GM12878 (cell line): ENCODE measurements at regions not wholly inside any gene's neighbourhood (a gene's known extent, or its start where the extent isn't known, plus 50 kb on each side); places are given as distances from the start of the nearest gene placed in this dataset.

Source experiments
- EP300 ChIP-seq, 2 experiments: fragments of 150-350 bp in 1 of 2; IDR thresholded peaks; 2 replicates each; pipeline ENCODE4 v1.6.1; 2011 to 2012; ENCODE audit warnings: low read depth in 2 of 2, low read length in 2 of 2, borderline replicate concordance in 1 of 2, improper control_type of control experiment in 1 of 2, inconsistent platforms in 1 of 2; ENCODE audit not compliant: control insufficient read depth in 1 of 2
- EZH2 ChIP-seq: IDR thresholded peaks from 2 replicates; pipeline ENCODE4 v1.6.1; 2012; ENCODE audit warnings: low read depth, mild to moderate bottlenecking, control low read depth, inconsistent platforms, low read length, borderline replicate concordance; ENCODE audit not compliant: control insufficient read depth
- GABPA ChIP-seq: IDR thresholded peaks from 2 replicates; pipeline ENCODE4 v1.6.1; 2014; ENCODE audit warnings: antibody characterized with exemption, low read depth, mild to moderate bottlenecking, inconsistent platforms
- JUND ChIP-seq: IDR thresholded peaks from 2 replicates; pipeline ENCODE4 v1.6.1; 2012; ENCODE audit warnings: low read depth, mild to moderate bottlenecking, low read length, improper control_type of control experiment, moderate library complexity
- KDM1A ChIP-seq: fragments of 200-600 bp; sonication (generic); IDR thresholded peaks from 2 replicates; pipeline ENCODE4 v1.6.1; 2016; ENCODE audit warnings: borderline replicate concordance
- MEF2A ChIP-seq: IDR thresholded peaks from 2 replicates; pipeline ENCODE4 v1.6.1; 2011; ENCODE audit warnings: low read depth, mild to moderate bottlenecking, low read length, moderate library complexity; ENCODE audit not compliant: insufficient read depth
- MYB ChIP-seq: fragments of 150-350 bp; IDR thresholded peaks from 2 replicates; pipeline ENCODE4 v1.6.1; 2014; ENCODE audit warnings: mild to moderate bottlenecking, low read depth, low read length, borderline replicate concordance
- NR2C2 ChIP-seq: IDR thresholded peaks from 2 replicates; pipeline ENCODE4 v1.6.1; 2011; ENCODE audit warnings: borderline replicate concordance, low read depth; ENCODE audit not compliant: control insufficient read depth, insufficient read length
- POLR2A ChIP-seq: IDR thresholded peaks from 2 replicates; pipeline ENCODE4 v1.6.1; 2011; ENCODE audit warnings: low read depth, mild to moderate bottlenecking, low read length
- POLR2AphosphoS5 ChIP-seq: IDR thresholded peaks from 2 replicates; pipeline ENCODE4 v1.6.1; 2011; ENCODE audit warnings: mild to moderate bottlenecking, low read length, inconsistent platforms
- RFX5 ChIP-seq: IDR thresholded peaks from 2 replicates; pipeline ENCODE4 v1.6.1; 2011; ENCODE audit warnings: low read depth, low read length, improper control_type of control experiment
- STAT1 ChIP-seq: fragments of 450-650 bp; conservative IDR thresholded peaks from 2 replicates; pipeline ENCODE4 v1.6.1; 2014; ENCODE audit warnings: antibody characterized with exemption, mild to moderate bottlenecking
- TF ChIP-seq, protein P1 (sequence below), 3 experiments: IDR thresholded peaks in 2 of 3; conservative IDR thresholded peaks in 1 of 3; 2 replicates each; pipeline ENCODE4 v1.5.1; 2011; ENCODE audit warnings: low read depth in 3 of 3, low read length in 3 of 3, mild to moderate bottlenecking in 3 of 3, control low read depth in 2 of 3, moderate library complexity in 2 of 3, inconsistent platforms in 1 of 3, mixed read lengths in 1 of 3; ENCODE audit not compliant: control insufficient read depth in 2 of 3, insufficient read depth in 1 of 3; ENCODE audit errors: extremely low read depth in 1 of 3

GRCh38 chr17:72477491-72477890, 356.7 kb downstream of the SOX9 start:
- TF ChIP-seq POLR2AphosphoS5: no peak
- TF ChIP-seq GABPA: no peak
- TF ChIP-seq MYB: no peak
- no peak for TF ChIP-seq POLR2A
- no peak for TF ChIP-seq EP300 (IDR thresholded peaks at IDR 0.05; ENCODE audit: borderline replicate concordance in 1 of 2, control insufficient read depth in 1 of 2, low read depth in 2 of 2, low read length in 2 of 2)
- TF ChIP-seq RFX5: no peak
- TF ChIP-seq, protein P1, sequence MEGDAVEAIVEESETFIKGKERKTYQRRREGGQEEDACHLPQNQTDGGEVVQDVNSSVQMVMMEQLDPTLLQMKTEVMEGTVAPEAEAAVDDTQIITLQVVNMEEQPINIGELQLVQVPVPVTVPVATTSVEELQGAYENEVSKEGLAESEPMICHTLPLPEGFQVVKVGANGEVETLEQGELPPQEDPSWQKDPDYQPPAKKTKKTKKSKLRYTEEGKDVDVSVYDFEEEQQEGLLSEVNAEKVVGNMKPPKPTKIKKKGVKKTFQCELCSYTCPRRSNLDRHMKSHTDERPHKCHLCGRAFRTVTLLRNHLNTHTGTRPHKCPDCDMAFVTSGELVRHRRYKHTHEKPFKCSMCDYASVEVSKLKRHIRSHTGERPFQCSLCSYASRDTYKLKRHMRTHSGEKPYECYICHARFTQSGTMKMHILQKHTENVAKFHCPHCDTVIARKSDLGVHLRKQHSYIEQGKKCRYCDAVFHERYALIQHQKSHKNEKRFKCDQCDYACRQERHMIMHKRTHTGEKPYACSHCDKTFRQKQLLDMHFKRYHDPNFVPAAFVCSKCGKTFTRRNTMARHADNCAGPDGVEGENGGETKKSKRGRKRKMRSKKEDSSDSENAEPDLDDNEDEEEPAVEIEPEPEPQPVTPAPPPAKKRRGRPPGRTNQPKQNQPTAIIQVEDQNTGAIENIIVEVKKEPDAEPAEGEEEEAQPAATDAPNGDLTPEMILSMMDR (IDR thresholded peaks at IDR 0.05 in 2 of 3, conservative IDR thresholded peaks at IDR 0.05 in 1 of 3; ENCODE audit: control insufficient read depth in 2 of 3, extremely low read depth in 1 of 3, insufficient read depth in 1 of 3, low read depth in 3 of 3, low read length in 3 of 3): no peak
- TF ChIP-seq KDM1A: no peak
- no peak for TF ChIP-seq NR2C2
- TF ChIP-seq JUND: no peak
- TF ChIP-seq STAT1: no peak
- no peak for TF ChIP-seq EZH2
- no peak for TF ChIP-seq MEF2A
